Uterus (tissue), 2 donors: ENCODE measurements at regions not wholly inside any gene's neighbourhood (a gene's known extent, or its start where the extent isn't known, plus 50 kb on each side); places are given as distances from the start of the nearest gene placed in this dataset.

Experiments used
- POLR2A ChIP-seq, 2 donors: fragments of 450-650 bp; IDR thresholded peaks; one replicate each; pipeline ENCODE4 v1.6.1; 2016; ENCODE audit warnings: antibody characterized with exemption in 2 of 2, mild to moderate bottlenecking in 1 of 2, moderate library complexity in 1 of 2
- TF ChIP-seq, protein P1 (sequence below), 4 experiments: fragments of 200-600 bp in 2 of 4; fragments of 450-650 bp in 2 of 4; sonication (generic) in 2 of 4; IDR thresholded peaks; one replicate each; pipeline ENCODE4 v1.5.1; 2016 to 2019; ENCODE audit warnings: antibody characterized with exemption in 4 of 4, mild to moderate bottlenecking in 2 of 4, moderate library complexity in 1 of 4

DNA sequence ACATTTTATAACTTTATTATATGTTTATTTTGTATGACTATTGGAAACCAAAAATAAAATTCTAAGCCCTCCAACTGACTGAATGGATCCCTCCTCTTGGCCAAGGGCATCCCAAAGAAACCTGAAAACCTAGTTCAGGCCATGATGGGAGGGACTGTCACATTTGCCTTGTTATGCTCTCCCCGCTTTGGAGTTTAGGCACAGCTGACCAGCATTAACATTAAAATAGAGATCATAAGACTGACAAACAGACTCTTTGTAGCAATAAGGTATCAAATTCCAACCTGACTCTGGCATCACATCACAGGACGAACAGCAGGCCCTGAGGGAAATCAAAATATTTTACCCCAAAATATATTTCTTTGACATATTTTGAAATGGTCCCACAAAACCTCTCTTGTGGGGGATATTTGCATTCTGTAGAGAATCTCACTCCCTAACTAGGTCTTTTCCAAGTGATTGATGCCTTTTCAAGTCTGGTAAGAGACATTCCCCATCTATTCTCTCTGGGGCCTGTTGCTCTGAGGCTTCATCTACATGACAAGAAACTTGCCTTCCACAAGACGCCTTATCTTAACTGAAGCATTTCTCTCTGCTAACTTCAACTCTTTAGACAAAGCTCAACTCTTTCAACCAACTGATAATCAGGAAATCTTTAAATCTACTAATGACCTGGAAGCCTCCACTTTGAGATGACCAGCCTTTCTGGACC, 81.8 kb upstream of the PRR23E start:
- TF ChIP-seq, protein P1, sequence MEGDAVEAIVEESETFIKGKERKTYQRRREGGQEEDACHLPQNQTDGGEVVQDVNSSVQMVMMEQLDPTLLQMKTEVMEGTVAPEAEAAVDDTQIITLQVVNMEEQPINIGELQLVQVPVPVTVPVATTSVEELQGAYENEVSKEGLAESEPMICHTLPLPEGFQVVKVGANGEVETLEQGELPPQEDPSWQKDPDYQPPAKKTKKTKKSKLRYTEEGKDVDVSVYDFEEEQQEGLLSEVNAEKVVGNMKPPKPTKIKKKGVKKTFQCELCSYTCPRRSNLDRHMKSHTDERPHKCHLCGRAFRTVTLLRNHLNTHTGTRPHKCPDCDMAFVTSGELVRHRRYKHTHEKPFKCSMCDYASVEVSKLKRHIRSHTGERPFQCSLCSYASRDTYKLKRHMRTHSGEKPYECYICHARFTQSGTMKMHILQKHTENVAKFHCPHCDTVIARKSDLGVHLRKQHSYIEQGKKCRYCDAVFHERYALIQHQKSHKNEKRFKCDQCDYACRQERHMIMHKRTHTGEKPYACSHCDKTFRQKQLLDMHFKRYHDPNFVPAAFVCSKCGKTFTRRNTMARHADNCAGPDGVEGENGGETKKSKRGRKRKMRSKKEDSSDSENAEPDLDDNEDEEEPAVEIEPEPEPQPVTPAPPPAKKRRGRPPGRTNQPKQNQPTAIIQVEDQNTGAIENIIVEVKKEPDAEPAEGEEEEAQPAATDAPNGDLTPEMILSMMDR (IDR thresholded peaks at IDR 0.05): no peak
- TF ChIP-seq POLR2A (IDR thresholded peaks at IDR 0.05): no peak
